ENCODE measurements at regions not wholly inside any gene's neighbourhood (a gene's known extent, or its start where the extent isn't known, plus 50 kb on each side); places are given as distances from the start of the nearest gene placed in this dataset.

- TF ChIP-seq CTCF (conservative IDR thresholded peaks at IDR 0.05) (no peak), EZH2 (IDR thresholded peaks at IDR 0.05; ENCODE audit: low read depth) (no peak)
These were observed 1111.7 kb upstream of the B3GALT2 start for GRCh38 chr1:194298007-194298598.

Measured in PC-9 (cell line).